ENCODE measurements at regions not wholly inside any gene's neighbourhood (a gene's known extent, or its start where the extent isn't known, plus 50 kb on each side); places are given as distances from the start of the nearest gene placed in this dataset.

GRCh38 chr2:6645004-6645403 is 220.7 kb downstream of the CMPK2 start:
- H3K27me3 ChIP-seq (ENCODE audit: control insufficient read depth, insufficient read depth, low read length), result no peaks in the 10 kb centered on the region
- no peak for DNase-seq (ENCODE audit: low read depth)
- ChIA-PET POLR2A (no interaction called here), CTCF (no interaction called here)
- H3K4me3 ChIP-seq (ENCODE audit: low read depth, low read length), result no peak overlapping the region
- H3K36me3 ChIP-seq (ENCODE audit: control insufficient read depth, insufficient read depth, low read length), result no peaks in the 10 kb centered on the region
- no peak for TF ChIP-seq CTCF (IDR thresholded peaks at IDR 0.05; ENCODE audit: insufficient read depth, low read depth, low read length)

- ChIA-PET POLR2A (no interaction called here), CTCF (no interaction called here)
- H3K36me3 ChIP-seq (ENCODE audit: control insufficient read depth, insufficient read depth, low read length), result no peaks in the 10 kb centered on the region
- no peak for DNase-seq (ENCODE audit: low read depth)
- H3K4me3 ChIP-seq (ENCODE audit: low read depth, low read length), result no peak overlapping the region
- no peaks in the 10 kb centered on the region for H3K27me3 ChIP-seq (ENCODE audit: control insufficient read depth, insufficient read depth, low read length)
- TF ChIP-seq CTCF (IDR thresholded peaks at IDR 0.05; ENCODE audit: insufficient read depth, low read depth, low read length), result no peak
These were observed 220.0 kb downstream of the CMPK2 start for GRCh38 chr2:6645672-6646071.

DNA sequence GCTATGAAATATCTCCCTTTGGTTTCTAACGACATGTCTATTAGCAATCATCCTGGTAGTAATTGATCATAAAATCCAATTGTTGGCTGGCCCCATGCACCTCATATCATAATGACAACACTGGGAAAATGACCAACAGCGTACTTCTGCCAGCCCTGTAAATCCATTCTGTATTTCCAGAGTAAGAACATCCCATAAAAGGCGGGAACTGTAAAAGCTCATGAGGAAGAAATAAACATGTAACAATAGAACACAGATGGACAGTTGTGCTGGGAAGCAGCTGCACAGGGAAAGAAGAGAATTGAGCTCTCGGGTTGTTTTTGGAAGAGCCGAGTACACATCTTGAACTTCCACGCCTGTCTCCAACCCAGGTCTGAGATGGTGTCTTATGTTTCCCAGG is 218.7 kb downstream of the CMPK2 start:
- CTCF ChIA-PET, result no interaction called here
- Histone ChIP-seq H3K27me3 (ENCODE audit: control insufficient read depth, insufficient read depth, low read length) (no peaks in the 10 kb centered on the region), H3K4me3 (ENCODE audit: low read depth, low read length) (no peak overlapping the region), H3K36me3 (ENCODE audit: control insufficient read depth, insufficient read depth, low read length) (no peaks in the 10 kb centered on the region)
- DNase-seq (ENCODE audit: low read depth), result no peak
- POLR2A ChIA-PET, result no interaction called here
- TF ChIP-seq CTCF (IDR thresholded peaks at IDR 0.05; ENCODE audit: insufficient read depth, low read depth, low read length), result no peak

- Histone ChIP-seq H3K27me3 (ENCODE audit: control insufficient read depth, insufficient read depth, low read length) (no peaks in the 10 kb centered on the region), H3K4me3 (ENCODE audit: low read depth, low read length) (no peak overlapping the region), H3K36me3 (ENCODE audit: control insufficient read depth, insufficient read depth, low read length) (no peaks in the 10 kb centered on the region)
- TF ChIP-seq CTCF (IDR thresholded peaks at IDR 0.05; ENCODE audit: insufficient read depth, low read depth, low read length), result no peak
- ChIA-PET CTCF (no interaction called here), POLR2A (no interaction called here)
- DNase-seq (ENCODE audit: low read depth), result no peak
These were observed 217.0 kb downstream of the CMPK2 start for GRCh38 chr2:6648596-6649247.

GRCh38 chr2:6650311-6650710 is 215.4 kb downstream of the CMPK2 start:
- TF ChIP-seq CTCF (IDR thresholded peaks at IDR 0.05; ENCODE audit: insufficient read depth, low read depth, low read length), result no peak
- H3K36me3 ChIP-seq (ENCODE audit: control insufficient read depth, insufficient read depth, low read length), result no peaks in the 10 kb centered on the region
- ChIA-PET CTCF (no interaction called here), POLR2A (no interaction called here)
- DNase-seq (ENCODE audit: low read depth), result no peak
- no peaks in the 10 kb centered on the region for H3K27me3 ChIP-seq (ENCODE audit: control insufficient read depth, insufficient read depth, low read length)
- H3K4me3 ChIP-seq (ENCODE audit: low read depth, low read length), result no peak overlapping the region
